ENCODE measurements at regions not wholly inside any gene's neighbourhood (a gene's known extent, or its start where the extent isn't known, plus 50 kb on each side); places are given as distances from the start of the nearest gene placed in this dataset.

DNA sequence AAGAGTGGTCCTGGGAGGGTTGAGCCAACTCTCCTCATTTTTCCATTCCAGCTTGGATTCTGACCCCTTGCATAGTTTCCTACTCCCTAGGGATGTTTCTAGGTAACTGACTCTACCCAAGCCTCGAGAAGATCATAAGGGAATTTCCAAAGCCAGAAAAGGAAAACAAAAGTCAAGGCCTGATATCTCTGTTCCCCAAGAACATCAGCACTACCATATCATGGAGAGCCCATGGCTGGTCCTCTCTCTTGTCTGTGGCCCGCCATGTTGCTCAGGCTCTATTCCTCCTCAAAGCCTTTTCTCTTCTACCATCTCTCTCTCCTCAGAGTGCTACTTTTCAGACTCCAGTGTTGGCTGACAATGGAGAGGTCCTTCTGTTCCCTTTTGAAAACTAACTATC lies 99.6 kb upstream of the KLF7 start:
- Histone ChIP-seq H3K4me3 (no peak overlapping the region), H3K36me3 (no peaks in the 10 kb centered on the region), H3K4me1 (ENCODE audit: control insufficient read depth in 1 of 2, low read depth in 2 of 2) (peaks cover 0 to 2% of the 10 kb centered on the region in 2 donors), H3K27ac (no peak overlapping the region), H3K27me3 (replicated peaks; ENCODE audit: insufficient read depth) (no peaks in the 10 kb centered on the region), H3K9me3 (no peaks in the 10 kb centered on the region)
- TF ChIP-seq, protein P1, sequence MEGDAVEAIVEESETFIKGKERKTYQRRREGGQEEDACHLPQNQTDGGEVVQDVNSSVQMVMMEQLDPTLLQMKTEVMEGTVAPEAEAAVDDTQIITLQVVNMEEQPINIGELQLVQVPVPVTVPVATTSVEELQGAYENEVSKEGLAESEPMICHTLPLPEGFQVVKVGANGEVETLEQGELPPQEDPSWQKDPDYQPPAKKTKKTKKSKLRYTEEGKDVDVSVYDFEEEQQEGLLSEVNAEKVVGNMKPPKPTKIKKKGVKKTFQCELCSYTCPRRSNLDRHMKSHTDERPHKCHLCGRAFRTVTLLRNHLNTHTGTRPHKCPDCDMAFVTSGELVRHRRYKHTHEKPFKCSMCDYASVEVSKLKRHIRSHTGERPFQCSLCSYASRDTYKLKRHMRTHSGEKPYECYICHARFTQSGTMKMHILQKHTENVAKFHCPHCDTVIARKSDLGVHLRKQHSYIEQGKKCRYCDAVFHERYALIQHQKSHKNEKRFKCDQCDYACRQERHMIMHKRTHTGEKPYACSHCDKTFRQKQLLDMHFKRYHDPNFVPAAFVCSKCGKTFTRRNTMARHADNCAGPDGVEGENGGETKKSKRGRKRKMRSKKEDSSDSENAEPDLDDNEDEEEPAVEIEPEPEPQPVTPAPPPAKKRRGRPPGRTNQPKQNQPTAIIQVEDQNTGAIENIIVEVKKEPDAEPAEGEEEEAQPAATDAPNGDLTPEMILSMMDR (IDR thresholded peaks at IDR 0.05): no peak
- no peak for ATAC-seq (ENCODE audit: insufficient number of reproducible peaks, low FRiP score, low read depth)
- DNase-seq (ENCODE audit: low spot score): no peak

DNA sequence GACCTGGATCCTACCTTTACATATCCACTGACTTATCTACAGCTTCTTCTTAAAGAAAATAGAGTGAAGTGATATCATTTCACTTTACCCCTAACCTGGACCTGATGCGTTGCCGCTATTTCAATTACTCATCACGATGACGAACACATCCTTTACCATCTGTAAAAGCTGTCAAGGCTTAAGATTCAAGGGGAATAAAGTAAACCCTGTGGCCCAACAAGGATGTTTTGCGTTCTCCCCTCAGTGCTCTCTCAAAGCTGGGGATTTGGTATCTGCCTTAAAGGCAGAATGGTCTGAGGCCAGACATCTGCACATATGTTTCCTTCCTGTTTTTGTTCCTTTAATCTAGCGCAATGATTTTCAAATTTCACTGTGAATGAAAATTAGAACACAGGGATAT lies 100.1 kb upstream of the KLF7 start:
- no peaks in the 10 kb centered on the region for H3K27me3 ChIP-seq (replicated peaks; ENCODE audit: insufficient read depth)
- no peaks in the 10 kb centered on the region for H3K36me3 ChIP-seq
- H3K4me1 ChIP-seq (ENCODE audit: control insufficient read depth in 1 of 2, low read depth in 2 of 2): no peaks in the 10 kb centered on the region
- TF ChIP-seq, protein P1 (IDR thresholded peaks at IDR 0.05): no peak
- DNase-seq (ENCODE audit: low spot score) (no peak), ATAC-seq (ENCODE audit: insufficient number of reproducible peaks, low FRiP score, low read depth) (no peak)
- no peaks in the 10 kb centered on the region for H3K9me3 ChIP-seq
- H3K27ac ChIP-seq: no peak overlapping the region
- no peak overlapping the region for H3K4me3 ChIP-seq

DNA sequence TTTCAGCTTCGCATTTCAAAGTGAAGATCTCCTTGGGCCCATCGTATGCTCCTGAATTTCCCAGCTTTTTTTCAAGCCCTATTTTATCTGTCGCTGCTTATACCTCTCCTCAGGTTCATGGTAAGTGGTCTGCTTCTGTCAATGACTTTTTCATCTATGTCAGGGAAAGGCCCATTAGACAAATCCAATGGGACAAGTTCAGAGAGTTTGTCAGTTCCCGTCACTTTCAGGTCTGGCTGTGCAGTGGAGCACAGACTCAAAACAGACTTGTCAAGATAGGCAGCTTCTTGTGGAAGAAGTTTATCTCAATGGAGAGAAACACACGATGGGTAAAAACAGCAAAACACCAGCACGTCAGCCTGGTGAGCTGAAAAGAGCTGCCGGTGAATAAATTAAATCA lies 100.9 kb upstream of the KLF7 start:
- Histone ChIP-seq H3K27me3 (replicated peaks; ENCODE audit: insufficient read depth) (no peaks in the 10 kb centered on the region), H3K27ac (no peak overlapping the region), H3K36me3 (no peaks in the 10 kb centered on the region), H3K4me1 (ENCODE audit: control insufficient read depth in 1 of 2, low read depth in 2 of 2) (no peaks in the 10 kb centered on the region), H3K4me3 (no peak overlapping the region), H3K9me3 (no peaks in the 10 kb centered on the region)
- no peak for DNase-seq (ENCODE audit: low spot score)
- ATAC-seq (ENCODE audit: insufficient number of reproducible peaks, low FRiP score, low read depth): no peak
- TF ChIP-seq, protein P1 (IDR thresholded peaks at IDR 0.05): no peak

DNA sequence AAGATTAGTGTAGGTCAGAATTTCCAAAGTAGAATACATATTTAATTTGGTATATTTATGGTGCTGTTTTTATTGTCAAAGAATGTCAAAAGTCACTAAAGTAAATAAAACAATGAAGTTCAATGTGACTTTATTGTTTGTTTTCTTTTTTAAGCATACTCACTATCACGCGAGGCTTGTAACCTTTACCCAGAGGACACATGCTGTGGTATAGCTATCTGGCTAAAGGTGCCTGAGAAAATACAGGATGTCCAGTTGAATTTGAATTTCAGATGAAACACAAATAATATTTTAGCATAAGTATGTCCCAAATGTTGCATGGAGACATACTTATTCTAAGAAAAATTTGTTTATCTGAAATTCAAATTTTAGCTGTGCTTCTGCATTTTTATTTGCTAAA lies 103.3 kb upstream of the KLF7 start:
- H3K27me3 ChIP-seq (replicated peaks; ENCODE audit: insufficient read depth): no peaks in the 10 kb centered on the region
- ATAC-seq (ENCODE audit: insufficient number of reproducible peaks, low FRiP score, low read depth) (no peak), DNase-seq (ENCODE audit: low spot score) (no peak)
- TF ChIP-seq, protein P1 (IDR thresholded peaks at IDR 0.05): no peak
- no peaks in the 10 kb centered on the region for H3K4me1 ChIP-seq (ENCODE audit: control insufficient read depth in 1 of 2, low read depth in 2 of 2)
- no peaks in the 10 kb centered on the region for H3K36me3 ChIP-seq
- H3K4me3 ChIP-seq: no peak overlapping the region
- no peak overlapping the region for H3K27ac ChIP-seq
- no peaks in the 10 kb centered on the region for H3K9me3 ChIP-seq

DNA sequence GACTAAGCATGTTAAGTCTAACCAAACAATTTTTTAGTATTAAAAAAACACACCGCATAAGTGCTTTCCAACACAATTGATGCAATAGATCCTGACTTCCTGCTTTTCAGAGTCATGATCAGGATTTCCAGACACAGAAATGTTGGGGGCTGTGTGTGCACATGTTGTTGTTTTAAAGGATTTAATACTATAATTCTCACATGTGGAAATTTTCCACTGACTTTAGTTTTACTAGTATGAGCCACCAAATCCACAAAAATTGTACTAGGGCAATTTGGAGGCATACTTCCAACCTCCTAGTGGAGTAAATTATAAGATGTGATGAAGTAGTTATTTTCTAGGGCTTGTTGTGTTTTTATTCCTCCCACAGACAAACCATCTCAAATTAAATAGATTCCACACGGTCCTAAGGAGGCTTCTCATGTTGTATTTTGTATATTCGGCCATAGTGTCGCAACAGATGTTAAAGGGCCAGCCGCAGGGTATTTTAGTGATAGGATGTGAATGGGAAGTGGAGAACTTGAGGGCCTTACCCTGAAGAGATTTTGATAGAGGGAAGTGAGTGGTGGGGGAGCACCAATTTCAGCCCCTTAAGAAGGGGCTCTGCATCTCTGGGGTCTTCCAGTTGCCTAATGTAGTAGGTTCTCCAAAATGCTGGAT lies 108.9 kb upstream of the KLF7 start:
- TF ChIP-seq, protein P1 (IDR thresholded peaks at IDR 0.05): no peak

More for the DNA sequence above, 108.9 kb upstream of the KLF7 start:
- Histone ChIP-seq H3K36me3 (no peaks in the 10 kb centered on the region), H3K9me3 (no peaks in the 10 kb centered on the region), H3K4me1 (ENCODE audit: control insufficient read depth in 1 of 2, low read depth in 2 of 2) (no peaks in the 10 kb centered on the region), H3K4me3 (no peak overlapping the region), H3K27ac (no peak overlapping the region), H3K27me3 (replicated peaks; ENCODE audit: insufficient read depth) (no peaks in the 10 kb centered on the region)
- ATAC-seq (ENCODE audit: insufficient number of reproducible peaks, low FRiP score, low read depth) (no peak), DNase-seq (ENCODE audit: low spot score) (no peak)

Data from thoracic aorta (tissue), 2 donors.